NCI-H510A (cell line): ENCODE measurements at regions not wholly inside any gene's neighbourhood (a gene's known extent, or its start where the extent isn't known, plus 50 kb on each side); places are given as distances from the start of the nearest gene placed in this dataset.

Experiments
- DNase-seq: peaks from one replicate; lab custom pipeline; 2025; lab: John Stamatoyannopoulos, UW

DNA sequence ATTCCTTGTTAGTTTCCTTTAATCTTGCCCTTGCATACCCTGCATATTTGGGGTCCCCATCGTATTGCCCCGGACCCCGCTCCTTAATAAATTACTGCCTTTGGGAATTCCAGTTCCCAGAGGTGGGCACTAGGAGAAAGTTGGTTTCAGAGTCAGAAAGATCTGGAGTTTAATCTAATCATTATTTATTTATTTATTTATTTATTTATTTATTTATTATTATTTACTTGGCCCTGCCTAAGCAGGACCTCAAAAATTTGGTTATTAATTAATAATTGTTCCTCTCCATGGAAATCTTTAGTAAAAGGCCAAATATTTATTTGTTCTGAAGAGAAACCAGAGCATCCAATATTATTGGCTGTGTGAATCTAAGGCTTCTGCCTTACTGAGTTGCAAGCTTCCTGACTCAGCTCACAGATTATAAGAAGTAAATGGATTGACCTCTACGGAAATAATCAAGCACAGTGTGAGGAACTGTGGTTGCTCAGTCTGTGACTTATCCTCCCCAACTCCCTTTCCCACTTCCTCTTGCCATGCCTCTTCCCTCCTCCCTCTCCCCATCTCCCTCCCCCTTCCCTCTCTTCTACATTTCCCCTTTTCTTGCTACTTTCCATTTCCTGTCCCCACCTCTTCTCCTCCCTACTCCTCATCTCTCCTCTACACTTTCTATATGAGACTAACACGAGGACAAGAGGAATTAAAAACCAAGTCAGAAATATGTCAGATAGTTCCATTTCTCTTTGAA, 61.5 kb upstream of the AP1S2 start:
- DNase-seq, result no peak

DNA sequence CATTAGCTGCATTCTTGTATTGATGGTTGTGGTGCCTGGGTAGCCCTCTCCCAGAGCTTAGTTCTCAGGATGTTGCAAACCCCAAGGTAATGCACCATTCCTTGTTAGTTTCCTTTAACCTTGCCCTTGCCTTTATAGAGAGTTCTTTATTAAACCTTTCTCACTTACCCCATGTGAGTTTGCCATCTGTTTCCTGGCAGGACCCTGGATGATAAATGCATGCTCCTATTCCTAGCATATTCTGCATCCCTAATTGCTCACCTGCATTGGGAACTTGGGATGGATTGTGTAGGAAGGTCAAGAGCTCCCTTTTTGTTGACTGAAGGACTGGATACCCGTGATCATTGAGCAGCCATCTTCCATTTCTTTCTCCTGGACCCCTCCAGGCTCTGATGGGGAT, 59.9 kb upstream of the AP1S2 start:
- DNase-seq, result no peak

DNA sequence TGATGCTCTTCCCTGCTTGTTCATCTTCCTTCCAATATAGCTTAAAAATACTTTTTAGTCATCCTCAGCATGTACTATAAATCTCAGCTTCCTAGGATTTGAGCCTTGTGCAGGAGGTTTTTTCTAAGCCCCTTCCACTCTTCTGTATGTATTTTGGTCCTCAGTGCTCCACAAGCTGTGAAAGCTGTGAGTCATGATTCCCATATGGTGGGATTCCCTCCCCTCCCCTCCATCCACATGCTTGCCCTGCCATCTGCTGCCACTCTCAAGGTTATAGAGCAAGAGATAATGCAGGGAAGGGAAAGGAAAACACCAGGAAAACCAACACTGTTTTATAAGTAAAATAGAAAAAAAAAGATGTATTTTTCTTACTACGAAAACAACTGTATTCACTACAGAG, 58.5 kb upstream of the AP1S2 start:
- no peak for DNase-seq

DNA sequence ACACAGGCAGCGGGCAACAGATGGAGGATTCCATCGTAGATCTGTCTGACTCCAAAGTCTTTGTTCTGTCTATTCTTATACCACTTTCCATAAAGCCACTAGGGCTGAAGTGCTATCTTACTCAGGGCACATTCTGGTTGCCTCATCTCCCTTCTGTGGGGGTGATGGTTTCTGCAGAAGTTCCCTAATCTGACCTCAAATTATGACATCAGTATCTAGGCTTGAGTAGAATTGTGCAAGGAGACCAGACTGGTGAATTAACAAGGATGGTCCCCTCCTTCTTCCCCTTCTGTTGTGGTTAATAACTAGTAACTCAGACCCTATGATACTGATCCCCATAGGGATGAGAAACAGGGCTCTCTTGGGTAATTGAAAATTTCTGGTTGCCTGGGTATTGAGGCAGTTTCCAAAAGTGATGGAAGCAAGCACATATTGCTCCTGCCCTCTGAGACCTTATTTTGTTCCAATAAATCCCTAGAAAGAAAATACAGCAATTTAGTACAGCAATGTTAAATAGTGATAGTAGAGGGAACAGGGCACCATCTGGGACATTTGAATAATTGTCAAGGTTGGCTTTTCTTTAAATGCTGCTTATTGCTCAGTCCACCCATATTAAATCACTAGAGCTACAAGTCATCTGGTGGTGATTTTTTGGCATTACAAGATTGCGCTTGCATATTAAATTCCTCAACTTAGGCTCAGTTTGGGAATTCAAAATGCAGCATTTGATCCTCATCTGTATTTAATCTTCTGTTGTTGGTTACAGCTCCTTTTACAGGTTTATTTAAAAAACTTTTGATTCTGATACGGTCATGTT, 57.3 kb upstream of the AP1S2 start:
- DNase-seq, result no peak

DNA sequence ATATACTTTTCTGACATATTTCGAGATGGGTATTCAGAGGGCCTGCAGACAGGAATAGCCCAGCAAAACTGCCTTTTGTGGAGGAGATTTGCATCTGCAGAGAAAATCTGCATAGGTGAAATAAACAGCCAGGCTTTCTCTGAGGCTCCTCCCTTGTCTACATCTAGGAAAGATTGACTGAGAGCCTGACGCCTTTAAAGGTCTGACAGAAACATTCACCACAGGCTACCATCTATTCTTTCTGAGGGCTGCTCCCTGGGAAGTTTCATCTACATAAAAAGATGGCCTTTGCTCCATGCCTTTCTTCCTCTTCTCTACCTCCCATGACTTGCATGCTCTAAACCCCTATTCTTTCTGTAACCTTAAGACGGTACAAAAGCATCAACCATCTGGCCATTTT, 55.0 kb upstream of the AP1S2 start:
- DNase-seq, result no peak

DNA sequence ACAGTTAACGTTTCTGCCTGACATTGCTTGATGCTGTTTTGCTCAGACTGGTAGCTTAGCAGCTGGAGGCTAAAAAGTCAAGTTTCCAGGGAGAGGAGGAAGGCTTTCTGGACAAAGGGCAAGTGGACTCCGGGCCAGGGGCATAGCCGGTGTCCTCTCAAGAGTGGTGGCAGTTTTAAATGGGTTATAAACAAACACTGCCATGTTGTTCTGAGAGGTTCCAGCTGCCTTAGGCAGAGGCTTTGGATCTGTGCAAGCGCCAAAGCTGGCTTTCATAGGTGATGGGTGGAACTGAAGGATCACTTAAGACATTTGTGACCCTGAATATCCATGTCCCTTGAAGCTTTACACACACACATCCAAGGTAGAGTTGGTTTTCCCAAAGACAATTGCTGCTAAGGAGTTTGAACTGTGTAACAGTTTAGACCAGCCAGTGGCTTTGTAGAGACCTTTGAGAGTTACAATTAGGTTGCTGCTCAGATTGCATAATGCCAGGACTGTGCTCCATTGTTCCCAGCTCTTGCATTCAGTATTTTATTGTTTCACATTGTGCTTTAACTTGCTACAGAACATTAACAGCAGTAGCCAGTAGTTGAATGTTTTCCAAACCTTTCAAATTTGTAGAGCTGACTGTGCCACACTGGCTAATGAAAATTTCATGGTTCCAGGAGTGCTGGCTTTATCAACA, 54.1 kb upstream of the AP1S2 start:
- DNase-seq, result no peak

DNA sequence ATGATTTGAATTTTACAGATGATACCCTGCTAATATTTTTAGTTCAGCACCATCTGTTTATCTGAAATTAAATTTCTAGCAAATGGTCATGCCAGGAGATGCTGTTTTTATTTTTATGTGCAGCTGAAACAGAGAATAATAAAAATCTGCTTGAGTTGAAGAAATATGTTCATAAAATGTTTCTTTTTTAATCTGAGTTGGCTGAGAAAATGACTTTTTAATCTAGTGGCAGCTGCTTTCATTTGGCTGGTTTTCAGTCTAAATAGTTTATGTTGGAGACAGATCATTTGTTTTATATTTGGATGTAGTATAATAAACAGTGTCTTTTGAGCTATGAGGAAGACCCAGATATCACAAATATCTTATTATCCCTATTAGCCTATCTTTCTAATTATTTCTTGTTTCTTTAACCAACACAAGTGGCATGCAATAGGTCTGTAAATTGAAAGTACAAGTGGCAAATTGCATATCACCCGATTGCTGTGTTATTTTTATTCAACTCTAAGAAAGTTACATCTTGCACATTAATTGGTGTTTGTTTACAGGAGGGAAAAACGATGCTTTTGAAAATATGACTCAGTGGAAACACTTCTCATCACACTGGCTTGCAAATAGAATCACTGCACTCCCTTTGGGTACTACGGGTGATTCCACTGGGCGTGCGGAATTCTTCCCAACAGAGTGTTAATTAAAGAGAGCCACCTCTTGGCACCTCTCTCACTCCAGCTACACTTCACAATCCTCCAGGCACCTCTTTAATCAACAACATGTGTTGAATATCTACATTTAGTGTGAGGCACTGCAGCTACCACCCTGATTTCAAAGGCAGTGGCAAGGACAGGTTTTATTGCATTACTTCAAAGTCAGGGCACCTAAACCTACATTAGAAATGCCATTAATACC, 51.7 kb upstream of the AP1S2 start:
- no peak for DNase-seq
